ENCODE measurements at regions not wholly inside any gene's neighbourhood (a gene's known extent, or its start where the extent isn't known, plus 50 kb on each side); places are given as distances from the start of the nearest gene placed in this dataset.
"Not testable (repeated sequence)": the region's sequence is repeated elsewhere in the genome, so short reads cannot be mapped to it uniquely, and the experiment has no call there.

DNA sequence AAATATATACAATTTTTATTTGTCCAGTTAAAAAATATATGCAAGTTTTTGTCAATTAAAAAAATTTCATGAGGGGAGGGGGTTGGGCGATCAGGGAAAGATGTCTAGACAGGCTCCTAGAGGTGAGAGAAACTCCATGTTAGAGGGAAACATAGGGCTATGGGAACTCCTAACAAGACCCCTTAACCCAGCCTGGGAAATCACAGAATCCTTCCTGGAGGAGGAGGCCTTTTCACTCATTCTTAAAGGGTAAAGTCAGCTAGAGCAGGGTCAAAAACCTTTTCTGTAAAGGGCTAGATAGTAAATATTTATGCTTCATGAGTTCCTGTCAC lies 75.9 kb upstream of the PTPN1 start:
- DNase-seq = no peak

DNA sequence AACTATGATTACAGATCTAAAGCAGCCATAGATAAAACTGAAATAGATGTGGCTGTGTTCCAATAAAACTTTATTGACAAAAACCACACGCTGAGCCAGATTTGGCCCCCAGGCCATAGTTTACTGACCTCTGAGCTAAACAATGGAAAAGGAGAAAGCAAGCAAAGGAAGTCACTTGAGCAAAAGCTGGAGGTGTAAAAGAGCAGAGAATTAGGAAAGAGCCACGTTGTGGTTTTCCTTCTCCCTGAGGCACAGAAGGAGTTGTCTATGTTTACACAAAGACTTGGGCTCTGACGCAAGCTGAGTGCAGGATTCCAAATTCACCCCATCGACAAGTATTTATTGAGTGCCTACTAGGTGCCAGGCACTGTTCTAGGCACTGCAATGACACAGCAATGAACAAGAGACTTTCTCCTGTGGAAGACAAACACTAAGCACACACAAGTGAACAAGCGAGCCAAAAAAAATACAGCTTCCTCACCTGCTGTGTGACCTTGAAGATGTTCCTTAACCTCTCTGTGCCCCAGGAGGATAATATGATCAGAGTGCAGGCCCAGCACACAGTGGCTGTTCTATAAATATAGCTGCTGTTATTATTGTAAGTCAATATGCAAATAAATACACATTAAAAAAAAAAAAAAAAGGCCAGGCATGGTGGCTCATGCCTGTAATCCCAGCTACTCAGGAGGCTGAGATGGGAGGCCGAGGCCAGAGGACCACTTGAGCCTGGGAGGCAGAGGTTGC lies 75.4 kb upstream of the PTPN1 start:
- DNase-seq = no peak

DNA sequence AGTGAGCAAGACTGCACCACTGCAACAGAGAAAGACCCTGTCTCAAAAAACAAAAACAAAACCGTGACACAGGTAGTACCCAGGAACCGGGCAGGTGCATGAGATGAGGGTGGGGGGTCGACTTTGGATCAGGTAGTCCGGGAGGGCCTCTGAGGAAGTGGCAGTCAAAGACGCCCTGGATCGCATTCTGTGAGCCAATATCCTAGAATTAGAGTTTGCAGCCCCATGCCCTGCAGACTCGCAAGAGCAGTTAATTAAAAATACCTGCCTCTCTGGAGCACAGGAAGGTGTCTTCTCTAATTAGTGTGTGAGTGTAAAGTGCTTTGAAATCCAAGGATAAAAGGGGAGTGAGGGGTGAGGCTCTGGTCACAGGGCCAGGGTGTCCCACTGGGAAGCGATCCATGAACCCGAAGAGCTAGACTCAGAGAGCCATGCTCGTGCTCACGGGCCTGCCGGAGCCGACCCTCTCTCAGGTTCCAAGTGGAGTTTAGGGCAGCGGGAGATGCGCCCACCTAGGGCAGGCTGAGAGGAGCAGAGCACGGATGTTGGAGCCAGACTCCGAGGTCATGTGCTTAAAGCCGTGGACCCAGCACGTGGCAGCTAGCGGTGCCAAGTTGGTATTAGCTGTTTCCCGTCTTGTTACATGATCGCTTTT lies 74.7 kb upstream of the PTPN1 start:
- DNase-seq = no peak

DNA sequence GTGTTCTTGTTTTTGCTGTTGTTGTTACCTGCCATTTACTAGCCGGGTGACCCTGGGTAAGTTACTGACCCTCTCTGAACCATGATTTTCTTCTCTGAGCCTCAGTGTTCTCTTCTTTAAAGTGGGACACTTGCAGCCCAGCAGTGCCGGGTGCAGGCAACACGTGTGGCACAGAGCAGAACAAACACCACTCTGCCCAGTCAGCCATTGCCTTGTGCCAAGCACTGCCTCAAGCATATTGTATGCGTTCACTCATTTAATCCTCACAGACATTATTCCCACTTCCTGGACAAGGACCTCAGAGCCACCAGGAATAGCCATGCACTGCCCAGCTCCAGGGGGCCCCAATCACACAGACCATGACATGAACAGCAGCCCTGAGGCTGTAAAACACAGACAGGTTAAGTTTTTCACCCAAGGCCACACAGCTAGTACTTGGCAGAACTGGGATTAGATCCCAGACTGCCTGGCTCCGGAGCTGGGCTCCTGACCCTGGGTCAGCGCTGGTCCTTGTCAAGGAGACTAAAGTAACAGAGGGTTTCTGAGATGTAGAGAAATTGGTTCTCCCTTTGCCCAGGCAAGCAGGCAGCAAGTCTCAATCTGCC lies 74.0 kb upstream of the PTPN1 start:
- no peak for DNase-seq

DNA sequence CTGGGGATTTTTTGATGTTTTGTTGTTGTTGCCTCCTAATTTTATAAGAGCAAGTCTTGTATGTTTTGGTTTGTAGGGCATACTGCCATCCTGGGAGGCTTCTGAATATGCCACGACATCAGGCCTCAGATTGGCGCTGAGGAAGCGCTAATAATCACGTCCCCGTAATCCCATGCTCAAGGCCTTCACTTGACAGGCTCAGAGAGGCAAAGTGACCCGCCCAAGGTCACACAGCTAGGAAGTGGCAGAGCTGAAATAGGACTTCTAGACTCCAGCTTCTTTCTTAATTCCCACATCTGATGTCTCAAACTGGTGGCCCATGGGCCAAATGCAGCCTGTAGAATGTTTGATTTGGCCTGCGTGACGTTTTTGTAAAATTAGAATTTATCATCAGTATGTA lies 73.5 kb upstream of the PTPN1 start:
- no peak for DNase-seq

DNA sequence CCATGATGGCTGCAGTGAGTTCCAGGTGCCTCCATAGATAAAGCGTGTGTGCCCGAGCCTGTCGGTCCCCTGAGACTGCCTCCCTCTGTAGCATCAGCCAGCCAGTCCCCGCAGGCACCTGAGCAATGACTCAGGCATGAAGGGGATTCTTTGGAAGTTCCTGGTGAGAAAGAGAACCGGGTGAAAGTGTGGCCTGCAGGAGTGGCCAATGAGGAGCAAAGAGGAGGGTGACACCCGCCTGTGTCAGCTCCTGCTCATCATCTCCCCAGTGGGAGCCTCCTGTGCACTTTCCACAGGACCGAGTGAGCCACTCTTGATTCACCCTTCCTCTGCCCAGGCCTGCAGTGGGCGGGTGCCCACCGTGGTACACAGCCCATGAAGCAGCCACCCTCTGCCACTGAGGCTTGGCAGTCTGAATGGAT lies 71.2 kb upstream of the PTPN1 start:
- DNase-seq = no peak

DNA sequence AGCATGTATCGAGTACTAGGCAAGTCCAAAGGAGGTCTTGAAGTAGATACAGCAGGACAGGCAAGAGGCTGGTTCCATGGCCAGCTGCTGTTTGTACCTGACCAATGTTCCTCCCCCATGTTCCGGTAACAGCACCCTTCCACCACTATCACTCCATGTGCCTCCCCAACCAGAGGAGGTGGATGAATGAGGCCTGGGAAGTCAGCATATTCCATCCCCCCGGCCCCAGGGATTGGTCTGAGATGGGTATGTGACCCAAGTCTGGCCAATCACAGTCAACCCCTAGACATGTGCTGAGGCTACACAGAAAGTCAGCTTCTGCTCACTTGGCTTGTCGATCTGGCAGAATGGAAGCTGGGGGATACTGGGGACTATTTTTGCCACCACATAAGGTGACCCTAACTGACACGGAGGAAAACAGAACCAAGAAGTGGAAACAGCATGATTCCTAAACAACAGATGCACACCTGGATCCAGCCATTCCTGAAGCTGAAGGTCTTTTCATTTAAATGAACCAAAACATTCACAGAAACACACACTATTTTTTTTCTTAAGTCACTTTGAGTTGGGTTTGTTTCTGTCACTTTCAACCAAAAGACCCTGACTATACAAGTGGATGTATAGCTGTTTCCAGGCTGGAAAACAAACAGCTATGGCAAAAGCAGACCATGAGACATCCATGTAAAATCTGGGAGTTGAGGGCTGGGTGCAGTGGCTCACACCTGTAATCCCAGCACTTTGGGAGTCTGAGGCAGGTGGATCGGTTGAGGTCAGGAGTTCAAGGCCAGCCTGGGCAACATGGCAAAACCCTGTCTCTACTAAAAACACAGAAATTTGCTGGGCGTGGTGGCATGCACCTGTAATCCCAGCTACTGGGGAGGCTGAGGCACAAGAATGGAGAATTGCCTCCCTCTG lies 70.4 kb upstream of the PTPN1 start:
- DNase-seq = no peak

DNA sequence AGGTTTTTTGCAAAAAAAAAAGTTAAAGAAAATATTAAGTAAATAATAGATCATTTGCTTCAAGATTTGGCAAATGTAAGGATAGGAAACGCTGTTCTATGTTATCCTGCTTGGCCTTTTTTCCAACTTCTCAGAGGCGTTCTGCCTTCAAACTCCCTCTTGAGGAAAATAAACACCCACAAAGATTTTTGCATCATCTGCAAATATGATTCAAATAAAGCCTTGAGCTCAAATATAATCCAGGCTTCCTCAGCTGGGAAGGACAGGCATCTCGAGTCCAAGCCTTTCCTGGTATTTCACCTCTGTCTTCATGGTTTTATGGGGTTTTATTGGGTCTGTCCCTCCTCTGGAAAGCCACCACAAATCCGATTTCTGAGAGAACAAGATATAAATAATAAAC lies 67.7 kb upstream of the PTPN1 start:
- no peak for DNase-seq

DNA sequence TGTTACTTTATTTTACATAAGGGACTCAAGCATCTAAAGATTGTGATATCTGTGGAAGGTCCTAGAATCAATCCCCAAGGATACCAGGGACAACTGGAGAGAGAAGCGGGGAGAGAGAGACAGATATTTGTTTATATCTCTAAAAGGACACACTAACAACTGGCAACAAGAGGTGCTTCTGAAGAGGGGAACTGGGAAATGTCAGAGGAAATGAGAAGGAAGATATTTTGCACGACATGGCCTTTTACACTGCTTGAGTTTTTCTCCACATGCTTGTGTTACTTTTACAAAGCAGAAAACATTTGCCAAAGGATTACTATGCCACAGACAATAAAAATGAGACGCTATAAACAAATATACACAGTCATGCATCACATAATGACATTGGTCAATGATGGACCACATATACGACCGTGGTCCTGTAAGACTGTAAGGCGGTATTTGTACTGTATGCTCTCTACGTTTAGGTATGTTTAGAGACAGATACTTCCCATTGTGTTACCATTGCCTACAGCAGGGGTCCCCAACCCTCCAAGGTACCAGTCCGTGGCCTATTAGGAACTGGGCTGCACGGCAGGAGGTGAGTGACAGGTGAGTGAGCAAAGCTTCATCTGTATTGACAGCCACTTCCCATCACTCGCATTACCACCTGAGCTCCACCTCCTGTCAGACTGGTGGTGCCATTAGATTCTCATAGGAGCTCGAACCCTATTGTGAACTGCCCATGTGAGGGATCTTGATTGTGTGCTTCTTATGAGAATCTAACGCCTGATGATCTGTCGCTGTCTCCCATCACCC lies 64.6 kb upstream of the PTPN1 start:
- no peak for DNase-seq

DNA sequence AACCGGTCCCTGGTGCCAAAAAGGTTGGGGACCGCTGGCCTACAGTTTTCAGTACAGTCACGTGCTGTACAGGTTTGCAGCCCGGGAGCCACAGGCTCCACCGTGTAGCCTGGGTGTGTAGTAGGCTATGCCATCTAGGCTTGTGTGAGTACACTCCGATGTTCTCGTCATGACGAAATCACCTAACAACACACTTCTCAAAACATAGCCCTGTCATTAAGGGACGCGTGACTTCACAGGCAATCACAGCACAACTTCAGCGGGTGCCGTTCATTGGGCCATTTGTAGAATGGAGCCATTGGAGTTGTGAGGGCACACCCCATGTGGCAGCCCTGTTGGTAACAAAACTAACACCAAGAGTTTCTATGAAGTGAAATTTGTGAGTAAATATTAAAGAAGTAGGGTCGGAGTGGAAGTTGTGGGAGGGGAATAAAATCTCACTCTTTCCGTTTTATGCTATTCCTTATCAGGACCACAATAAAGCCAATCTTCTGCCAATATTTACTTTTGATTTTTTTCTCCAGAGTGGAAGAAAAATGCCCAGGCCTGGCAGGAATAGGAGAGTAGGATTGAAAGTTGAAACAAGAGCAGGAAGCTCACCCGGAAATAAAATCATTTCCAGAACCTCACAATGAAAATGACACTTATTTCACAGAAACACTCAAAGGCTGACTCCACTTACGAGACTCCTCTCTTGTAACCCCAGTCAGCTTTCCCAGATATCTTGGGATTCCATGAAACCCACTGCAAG lies 63.7 kb upstream of the PTPN1 start:
- DNase-seq = no peak

DNA sequence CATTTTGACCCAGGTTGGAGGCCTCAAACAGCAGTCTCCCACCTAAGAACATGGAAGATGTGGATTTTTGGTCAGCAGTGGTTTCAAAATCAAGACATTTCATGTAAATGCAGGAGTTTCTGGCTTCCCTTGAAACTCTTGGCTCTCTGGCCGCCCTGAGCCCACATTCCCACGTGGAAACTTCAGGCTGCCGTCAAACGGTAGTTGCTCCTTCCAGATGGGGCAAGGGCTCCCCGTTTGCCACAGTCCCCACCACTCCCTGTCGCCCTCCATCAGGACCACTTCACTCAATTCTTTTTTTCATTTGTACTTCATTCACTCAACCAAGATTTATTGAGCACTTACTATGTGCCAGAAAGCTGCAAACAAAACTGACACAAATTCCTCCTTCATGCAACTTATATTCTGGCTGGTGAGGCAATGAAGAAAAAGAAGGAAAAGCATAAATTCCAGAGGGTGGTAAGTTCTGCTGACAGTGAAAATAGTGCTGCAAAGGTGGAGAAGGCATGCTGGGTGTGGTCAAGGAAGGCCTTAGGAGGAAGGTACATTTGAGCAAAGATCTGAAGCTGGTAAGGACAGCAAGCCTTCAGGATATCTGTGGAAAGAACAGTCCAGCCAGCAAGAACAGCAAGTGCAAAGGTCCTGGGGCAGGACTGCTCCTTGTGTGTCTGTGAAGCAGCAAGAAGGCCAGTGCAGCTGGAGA lies 62.9 kb upstream of the PTPN1 start:
- DNase-seq = no peak

DNA sequence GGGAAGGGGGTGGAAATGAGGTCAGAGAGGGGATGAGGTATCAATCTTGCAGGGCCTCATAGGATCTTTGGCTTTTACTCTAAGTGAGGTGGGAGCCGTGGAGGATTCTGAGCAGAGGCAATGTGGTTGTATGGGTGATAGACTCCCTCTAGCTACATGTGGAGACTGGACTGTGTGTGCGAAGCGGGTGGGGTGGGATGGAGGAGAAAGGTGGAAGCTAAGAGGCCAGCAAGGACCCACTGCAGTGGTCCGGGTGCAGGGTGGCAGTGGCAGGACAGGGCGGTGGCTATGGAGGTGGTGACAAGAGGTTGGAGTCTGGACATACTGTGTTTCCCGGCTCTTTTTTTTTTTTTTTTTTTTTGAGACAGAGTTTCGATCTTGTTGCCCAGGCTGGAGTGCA lies 62.4 kb upstream of the PTPN1 start:
- DNase-seq = no peak

DNA sequence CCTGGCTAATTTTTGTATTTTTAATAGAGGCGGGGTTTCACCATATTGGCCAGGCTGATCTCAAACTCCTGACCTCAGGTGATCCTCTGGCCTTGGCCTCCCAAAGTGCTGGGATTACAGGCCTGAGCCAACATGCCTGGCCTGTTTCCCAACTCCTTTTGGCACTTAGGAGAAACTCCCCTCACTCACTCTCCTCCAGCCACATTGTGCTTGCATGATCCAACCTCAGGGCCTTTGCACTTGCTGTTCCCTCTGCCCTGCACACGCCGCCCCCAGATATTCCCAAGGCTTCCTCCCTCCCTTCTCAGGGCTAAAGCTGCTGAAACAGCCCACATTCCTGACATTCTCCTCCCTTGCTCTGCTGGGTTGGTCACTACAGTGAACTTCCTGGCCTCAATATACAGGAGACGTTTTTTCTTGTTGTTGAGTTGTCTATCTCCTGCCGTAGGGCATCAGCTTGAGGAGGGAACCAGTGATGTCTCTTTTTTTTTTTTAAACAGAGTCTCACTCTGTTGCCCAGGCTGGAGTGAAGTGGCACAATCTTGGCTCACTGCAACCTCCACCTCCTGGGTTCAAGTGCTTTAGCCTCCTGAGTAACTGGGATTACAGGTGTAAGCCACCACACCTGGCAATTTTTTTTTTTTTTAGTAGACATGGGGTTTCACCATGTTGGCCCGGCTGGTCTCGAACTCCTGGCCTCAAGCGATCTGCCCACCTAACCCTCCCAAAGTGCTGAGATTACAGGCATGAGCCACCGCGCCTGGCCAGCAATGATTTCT lies 61.4 kb upstream of the PTPN1 start:
- not testable (repeated sequence) for DNase-seq

DNA sequence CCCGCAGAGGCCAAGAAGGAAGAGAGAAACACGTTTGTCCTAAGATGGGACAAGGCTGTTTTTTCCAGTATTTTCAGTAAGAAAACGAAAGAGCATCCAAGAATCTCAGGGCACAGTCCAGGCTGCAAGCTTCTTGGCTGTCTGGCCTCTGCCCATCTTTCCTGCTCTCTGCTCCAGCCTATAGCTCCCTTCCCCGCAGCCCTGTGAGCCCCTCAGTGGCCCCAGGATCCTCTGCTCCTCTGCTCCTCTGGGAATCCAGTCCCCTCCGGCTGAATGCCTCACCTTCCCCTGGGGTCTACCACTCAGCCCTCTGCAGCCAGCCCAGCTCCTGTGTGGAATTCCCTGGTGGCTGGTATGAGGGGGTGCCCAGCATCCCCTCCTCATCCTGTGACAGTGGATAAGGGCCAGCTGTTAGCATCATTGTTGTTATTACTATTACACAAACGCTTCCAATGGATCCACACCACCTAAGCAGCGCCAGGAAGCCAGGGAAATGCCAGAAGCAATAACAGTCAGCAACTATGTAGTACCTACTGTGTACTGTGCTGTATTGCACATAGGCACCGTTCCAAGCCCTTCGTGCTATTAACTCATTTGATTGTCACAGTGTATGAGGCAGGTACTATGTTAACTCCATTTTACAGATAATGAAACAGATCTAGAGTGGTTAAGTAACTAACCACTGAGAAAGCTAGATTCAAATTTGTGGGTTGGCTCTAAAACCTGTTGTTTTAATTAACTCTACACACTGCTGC lies 60.3 kb upstream of the PTPN1 start:
- no peak for DNase-seq

DNA sequence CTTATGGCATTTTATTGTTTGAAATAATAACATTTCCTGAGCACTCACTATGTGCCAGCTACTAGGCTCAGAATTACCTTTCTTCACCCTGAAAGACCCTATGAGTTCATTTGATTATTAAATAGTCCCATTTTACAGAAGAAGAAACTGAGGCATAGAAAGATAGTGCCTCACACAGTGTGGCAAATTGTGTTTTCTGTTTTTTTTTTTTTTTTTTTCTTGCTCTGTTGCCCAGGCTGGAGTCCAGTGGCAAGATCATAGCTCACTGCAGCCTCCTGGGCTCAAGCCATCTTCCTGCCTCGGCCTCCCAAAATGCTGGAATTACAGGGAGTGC lies 59.7 kb upstream of the PTPN1 start:
- DNase-seq = no peak

DNA sequence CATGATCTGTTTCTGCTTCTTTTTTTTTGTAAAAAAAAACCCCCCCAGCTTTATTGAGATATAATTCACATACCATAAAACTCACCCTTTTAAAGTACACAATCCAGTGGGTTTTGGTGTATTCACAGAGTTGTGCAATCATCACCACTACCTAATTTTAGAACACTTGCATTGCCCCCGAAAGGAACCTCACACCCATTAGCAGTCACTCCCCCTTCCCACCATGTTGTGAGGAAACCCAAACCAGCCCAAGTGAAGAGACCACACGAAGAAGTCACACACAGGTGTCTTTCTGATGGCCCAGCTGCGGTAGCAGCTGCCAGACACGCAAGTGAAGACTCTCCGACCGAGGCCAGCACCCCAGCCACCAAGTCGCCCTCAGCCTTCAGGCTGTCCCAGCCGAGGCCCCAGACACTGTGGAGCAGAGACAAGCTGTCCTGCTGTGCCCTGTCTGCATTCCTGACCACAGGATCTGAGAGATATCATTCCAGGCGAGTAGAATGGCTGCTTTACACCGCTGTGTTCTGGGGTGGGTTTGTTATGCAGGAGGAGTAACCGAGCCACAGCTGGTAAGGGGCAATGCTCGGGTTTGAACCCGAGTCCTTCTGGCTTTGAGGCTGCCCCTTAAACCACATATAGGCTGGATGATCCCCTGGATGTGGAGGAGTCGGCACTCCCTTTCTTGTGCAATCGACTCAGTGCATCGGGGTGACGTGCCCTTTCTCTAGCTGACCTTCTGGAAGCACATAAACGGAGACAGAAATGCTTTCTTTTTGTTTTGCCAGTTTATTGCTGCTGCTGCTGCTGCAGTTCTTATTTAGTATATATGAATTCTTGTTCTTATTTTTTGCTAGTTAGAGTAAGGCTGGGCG lies 59.1 kb upstream of the PTPN1 start:
- DNase-seq = no peak

DNA sequence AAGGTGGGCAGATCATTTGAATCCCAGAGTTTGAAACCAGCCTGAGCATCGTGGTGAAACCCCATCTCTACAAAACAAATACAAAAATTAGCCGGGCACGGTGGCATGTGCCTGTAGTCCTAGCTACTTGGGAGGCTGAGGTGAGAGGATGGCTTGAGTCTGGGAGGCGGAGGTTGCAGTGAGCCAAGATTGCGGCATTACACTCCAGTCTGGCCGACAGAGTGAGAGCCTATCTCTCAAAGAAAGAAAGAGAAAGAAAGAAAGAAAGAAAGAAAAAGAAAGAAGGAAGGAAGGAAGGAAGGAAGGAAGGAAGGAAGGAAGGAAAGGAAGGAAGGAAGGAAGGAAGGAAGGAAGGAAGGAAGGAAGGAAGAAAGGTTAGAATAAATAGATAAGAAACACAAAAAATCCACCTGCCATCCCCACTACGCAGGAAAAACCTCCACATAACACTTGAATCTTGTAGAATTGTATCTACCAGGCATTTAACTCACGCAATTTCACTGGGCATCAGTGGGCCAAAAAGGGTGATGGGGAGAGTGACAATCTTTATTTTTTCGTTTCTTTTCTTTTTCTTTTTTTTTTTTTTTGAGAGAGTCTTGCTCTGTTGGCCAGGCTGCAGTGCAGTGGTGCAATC lies 58.3 kb upstream of the PTPN1 start:
- not testable (repeated sequence) for DNase-seq

Measured in midbrain (tissue), 1 donor.